Activated CD8-positive, alpha-beta memory T cell treated with anti-CD3 and anti-CD28 coated beads, Interleukin-2, amount 10 ng/mL, durations not matched to agents 7 days and 5 days (primary cell): ENCODE measurements at regions not wholly inside any gene's neighbourhood (a gene's known extent, or its start where the extent isn't known, plus 50 kb on each side); places are given as distances from the start of the nearest gene placed in this dataset.

ENCODE experiments used
- ATAC-seq: fragments of 150-1000 bp; cut with Tn5 transposase; one replicate; pipeline ENCODE4 v1.10.0; 2021; ENCODE audit warnings: moderate library complexity
- CTCF ChIA-PET: fragments of 350-600 bp; sonication (Branson Sonifier 250); formaldehyde crosslinking; loops from one replicate; lab custom pipeline; 2021; ENCODE audit warnings: antibody characterized with exemption; lab: Charles Lee
- DNase-seq: peaks from one replicate; pipeline ENCODE4 v3.0.0-alpha.2; 2020
- H3K27ac Mint-ChIP-seq: one replicate; pipeline ENCODE4 v1.8.0; 2021; ENCODE audit warnings: mild to moderate bottlenecking, mixed read lengths
- H3K27me3 Mint-ChIP-seq: one replicate; pipeline ENCODE4 v1.8.0; 2021; ENCODE audit warnings: mixed read lengths
- H3K36me3 Mint-ChIP-seq: one replicate; pipeline ENCODE4 v1.8.0; 2021; ENCODE audit warnings: mild to moderate bottlenecking, mixed read lengths
- H3K4me1 Mint-ChIP-seq: one replicate; pipeline ENCODE4 v1.8.0; 2021; ENCODE audit warnings: mixed read lengths
- H3K4me3 Mint-ChIP-seq: one replicate; pipeline ENCODE4 v1.8.0; 2021; ENCODE audit warnings: mild to moderate bottlenecking, moderate library complexity, mixed read lengths
- H3K9me3 Mint-ChIP-seq: one replicate; pipeline ENCODE4 v1.8.0; 2022; ENCODE audit warnings: low read depth, mixed read lengths

DNA sequence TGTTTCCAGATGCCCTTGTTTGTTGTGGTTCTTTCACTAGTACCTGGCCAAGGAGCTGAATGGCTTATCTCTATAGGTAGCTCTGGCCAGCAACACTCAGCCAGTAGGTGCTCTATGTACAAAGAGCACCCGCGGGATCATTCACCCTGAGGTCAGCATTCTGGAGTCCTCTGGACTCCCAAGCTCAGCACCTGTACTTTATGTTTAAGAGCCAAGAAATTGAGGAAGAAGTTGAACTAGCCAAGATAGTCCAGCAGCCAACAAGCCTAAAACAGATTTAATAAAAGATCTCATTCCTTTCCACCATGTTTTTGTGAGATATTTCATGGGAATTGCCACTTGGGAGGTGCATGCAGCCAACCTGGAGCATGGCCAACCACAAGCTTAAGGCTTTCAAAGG lies 242.6 kb upstream of the PAPPA start:
- Mint-ChIP-seq H3K9me3 (no peaks in the 10 kb centered on the region), H3K27ac (no peak overlapping the region), H3K4me3 (no peak overlapping the region), H3K36me3 (no peaks in the 10 kb centered on the region), H3K4me1 (no peaks in the 10 kb centered on the region), H3K27me3 (no peaks in the 10 kb centered on the region)
- CTCF ChIA-PET = no interaction called here
- no peak for ATAC-seq
- DNase-seq = no peak

DNA sequence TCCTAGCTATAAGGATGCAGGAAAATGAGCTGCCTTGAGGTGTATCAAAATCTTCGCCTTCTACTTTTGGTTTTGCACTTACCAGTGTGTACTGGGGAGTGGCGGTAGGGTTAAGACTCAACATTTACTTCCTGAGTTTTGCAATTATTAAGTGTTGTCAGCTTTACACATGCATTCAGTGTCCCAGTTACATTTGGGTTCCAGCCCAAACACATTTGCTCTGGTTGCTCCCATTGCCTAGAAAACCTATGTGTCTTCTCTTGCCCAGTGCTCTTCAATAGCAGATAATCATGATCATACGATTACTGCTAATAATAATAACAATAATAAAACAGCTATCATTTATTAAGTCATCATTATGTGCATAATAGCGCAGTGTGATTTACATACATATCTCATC lies 241.5 kb upstream of the PAPPA start:
- no peaks in the 10 kb centered on the region for H3K36me3 Mint-ChIP-seq
- ATAC-seq = no peak
- no peak for DNase-seq
- no peak overlapping the region for H3K4me3 Mint-ChIP-seq
- no peaks in the 10 kb centered on the region for H3K27me3 Mint-ChIP-seq
- H3K9me3 Mint-ChIP-seq = no peaks in the 10 kb centered on the region
- H3K27ac Mint-ChIP-seq = no peak overlapping the region
- no peaks in the 10 kb centered on the region for H3K4me1 Mint-ChIP-seq
- CTCF ChIA-PET = no interaction called here

DNA sequence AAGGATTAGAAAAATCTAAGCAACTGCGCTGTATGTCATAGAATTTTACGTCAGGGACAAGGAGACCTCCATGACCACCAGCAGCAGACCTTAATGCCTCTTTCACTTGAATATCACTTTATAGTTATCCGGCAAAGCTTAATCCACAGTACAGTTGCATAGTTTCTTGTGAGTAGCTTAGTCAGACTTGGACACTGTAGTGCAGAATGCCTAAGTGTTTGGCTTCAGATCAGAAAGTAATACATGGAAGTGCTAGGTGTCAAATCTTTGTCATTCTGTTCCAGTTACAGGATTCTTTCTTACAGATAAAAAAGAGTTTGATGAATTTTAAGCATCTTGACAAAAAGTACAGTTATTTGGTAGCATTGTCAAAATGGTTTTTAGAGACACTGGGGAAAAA lies 239.9 kb upstream of the PAPPA start:
- DNase-seq (no peak), ATAC-seq (no peak)
- no peak overlapping the region for H3K27ac Mint-ChIP-seq
- H3K36me3 Mint-ChIP-seq = no peaks in the 10 kb centered on the region
- no peaks in the 10 kb centered on the region for H3K27me3 Mint-ChIP-seq
- H3K4me3 Mint-ChIP-seq = no peak overlapping the region
- CTCF ChIA-PET = no interaction called here
- no peaks in the 10 kb centered on the region for H3K4me1 Mint-ChIP-seq
- no peaks in the 10 kb centered on the region for H3K9me3 Mint-ChIP-seq

DNA sequence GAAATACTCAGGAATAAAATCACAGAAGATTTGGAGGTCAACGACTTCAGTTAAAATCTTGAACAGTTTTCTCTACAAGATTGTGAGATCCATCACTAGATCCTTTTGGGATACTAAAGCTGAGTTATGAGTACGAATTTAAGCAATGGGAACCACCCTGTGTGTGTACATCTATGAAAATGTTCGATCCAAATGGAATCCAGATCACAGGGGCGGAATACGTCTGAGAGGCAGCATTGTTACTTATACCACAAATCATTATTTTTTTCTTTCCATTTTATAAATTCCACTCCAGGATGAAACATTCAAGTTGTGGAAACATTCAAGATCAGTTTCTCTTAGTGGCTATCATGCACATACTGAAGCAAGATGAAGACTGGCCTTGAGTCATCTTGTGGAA lies 239.3 kb upstream of the PAPPA start:
- no peak overlapping the region for H3K27ac Mint-ChIP-seq
- ATAC-seq (no peak), DNase-seq (no peak)
- CTCF ChIA-PET = no interaction called here
- no peaks in the 10 kb centered on the region for H3K27me3 Mint-ChIP-seq
- no peaks in the 10 kb centered on the region for H3K4me1 Mint-ChIP-seq
- H3K4me3 Mint-ChIP-seq = no peak overlapping the region
- H3K36me3 Mint-ChIP-seq = no peaks in the 10 kb centered on the region
- no peaks in the 10 kb centered on the region for H3K9me3 Mint-ChIP-seq

DNA sequence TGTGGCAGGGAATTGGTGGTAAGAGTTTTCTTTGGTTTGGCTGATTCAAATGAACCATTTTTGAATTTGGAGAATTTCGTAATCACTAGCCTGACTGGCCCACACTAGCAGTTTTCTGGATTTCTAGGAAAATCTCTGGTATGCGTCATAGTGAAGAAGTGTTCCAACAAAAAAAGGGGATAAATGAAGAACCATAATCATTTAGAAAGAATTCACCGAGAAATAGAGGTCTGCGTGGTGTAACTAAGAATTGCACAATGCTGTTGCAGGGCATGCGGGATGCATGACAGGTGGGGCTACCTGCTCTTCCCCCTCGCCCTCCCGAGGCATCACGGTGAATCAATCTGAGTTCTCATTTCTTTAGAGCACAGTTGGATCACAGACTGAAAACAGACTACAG lies 232.3 kb upstream of the PAPPA start:
- Mint-ChIP-seq H3K4me1 (no peaks in the 10 kb centered on the region), H3K4me3 (no peak overlapping the region), H3K27ac (no peak overlapping the region), H3K27me3 (no peaks in the 10 kb centered on the region), H3K36me3 (no peaks in the 10 kb centered on the region), H3K9me3 (peaks cover 5% of the 10 kb centered on the region)
- DNase-seq (no peak), ATAC-seq (no peak)
- CTCF ChIA-PET = no interaction called here

DNA sequence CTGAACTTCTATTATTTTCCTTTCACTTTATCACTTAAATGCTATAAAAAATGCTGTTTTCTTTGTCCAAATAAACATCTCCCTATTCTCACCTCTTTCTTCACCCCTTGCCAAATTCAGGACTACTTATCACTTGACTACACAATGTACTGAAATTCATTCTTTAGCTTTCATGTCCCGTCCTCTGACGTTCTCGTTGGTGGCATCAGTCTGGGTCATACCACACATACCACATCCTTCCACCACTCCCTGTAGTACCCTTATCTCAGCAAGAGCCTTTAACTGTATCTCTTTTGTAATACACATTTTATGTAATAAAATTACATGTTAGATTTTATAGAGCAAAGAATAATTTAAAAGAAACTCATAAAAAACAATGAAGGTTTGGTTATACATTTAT lies 231.1 kb upstream of the PAPPA start:
- CTCF ChIA-PET = no interaction called here
- DNase-seq (no peak), ATAC-seq (no peak)
- H3K9me3 Mint-ChIP-seq = peaks cover 5% of the 10 kb centered on the region
- no peaks in the 10 kb centered on the region for H3K27me3 Mint-ChIP-seq
- no peak overlapping the region for H3K4me3 Mint-ChIP-seq
- H3K4me1 Mint-ChIP-seq = no peaks in the 10 kb centered on the region
- no peak overlapping the region for H3K27ac Mint-ChIP-seq
- H3K36me3 Mint-ChIP-seq = no peaks in the 10 kb centered on the region

DNA sequence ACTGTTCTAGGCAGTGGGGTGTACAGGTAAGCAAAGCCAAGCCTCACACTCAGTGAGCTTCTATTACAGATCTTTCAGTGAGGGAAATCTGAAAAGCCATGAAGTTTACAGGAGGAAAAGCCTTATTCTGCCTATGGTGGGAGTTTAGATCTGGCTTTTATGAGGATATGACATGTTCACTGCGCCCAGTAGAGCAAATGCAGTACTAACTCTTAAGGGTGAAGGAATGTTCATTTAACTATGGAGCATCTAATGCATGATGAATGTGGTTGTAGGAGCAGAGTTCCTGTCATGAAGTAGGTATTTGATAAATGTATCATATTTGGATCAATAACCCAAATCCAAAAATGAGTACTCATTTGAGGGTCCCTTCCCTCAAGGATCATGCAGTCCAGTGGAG lies 230.2 kb upstream of the PAPPA start:
- no peaks in the 10 kb centered on the region for H3K36me3 Mint-ChIP-seq
- H3K9me3 Mint-ChIP-seq = peaks cover 5% of the 10 kb centered on the region
- CTCF ChIA-PET = no interaction called here
- DNase-seq (no peak), ATAC-seq (no peak)
- no peak overlapping the region for H3K27ac Mint-ChIP-seq
- no peaks in the 10 kb centered on the region for H3K27me3 Mint-ChIP-seq
- no peaks in the 10 kb centered on the region for H3K4me1 Mint-ChIP-seq
- H3K4me3 Mint-ChIP-seq = no peak overlapping the region

DNA sequence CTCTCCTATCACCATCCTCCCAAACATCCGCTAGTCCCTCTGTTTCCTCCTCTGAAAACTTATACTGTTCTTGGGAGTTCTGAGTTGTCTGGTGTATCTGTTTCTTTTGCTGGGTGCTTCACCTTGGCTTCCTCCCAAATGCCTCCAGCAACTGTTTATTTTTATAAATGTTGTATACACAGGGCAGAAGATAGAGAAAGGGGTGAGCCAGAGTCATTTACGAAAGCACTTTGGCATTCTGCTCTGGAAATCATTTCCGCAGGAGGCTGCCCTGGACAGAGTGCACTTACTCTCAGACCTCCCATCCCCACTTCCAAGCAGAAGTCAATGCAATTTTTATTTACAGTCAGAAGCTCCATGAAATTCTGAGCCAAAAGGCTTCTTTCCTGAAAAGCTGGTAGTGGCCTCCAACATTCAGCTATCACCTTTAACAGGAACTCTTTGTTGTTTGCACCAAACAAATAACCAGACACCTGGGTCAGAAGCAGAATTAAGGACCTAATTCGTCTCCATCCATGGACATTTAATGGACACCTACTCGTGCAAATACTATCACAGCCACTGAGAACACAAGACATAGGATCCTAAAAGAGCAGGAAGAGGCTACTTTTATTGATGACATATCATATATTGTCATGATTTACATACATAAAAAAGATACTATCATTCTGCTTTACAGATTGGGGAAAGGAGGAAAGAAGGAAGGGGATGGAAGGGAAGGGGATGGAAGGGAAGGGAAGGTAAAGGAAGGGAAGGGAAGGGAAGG lies 229.5 kb upstream of the PAPPA start:
- CTCF ChIA-PET = no interaction called here
- DNase-seq (no peak), ATAC-seq (no peak)
- Mint-ChIP-seq H3K4me3 (no peak overlapping the region), H3K27ac (no peak overlapping the region), H3K9me3 (peaks cover 5% of the 10 kb centered on the region), H3K4me1 (no peaks in the 10 kb centered on the region), H3K27me3 (no peaks in the 10 kb centered on the region), H3K36me3 (no peaks in the 10 kb centered on the region)

DNA sequence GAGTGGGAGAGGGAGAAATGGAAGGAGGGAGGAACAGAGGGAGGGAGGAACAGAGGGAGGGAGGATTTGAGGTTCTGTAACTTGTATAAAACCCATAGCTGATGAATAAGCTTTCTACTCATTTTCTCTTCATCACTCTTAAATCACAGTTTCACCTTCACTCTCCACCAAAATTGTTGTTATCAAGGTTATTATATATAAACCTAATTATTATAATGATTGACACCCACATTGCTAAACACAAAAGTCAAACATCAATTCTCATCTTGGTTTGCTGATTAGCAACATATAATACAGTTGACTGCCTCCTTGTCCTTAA lies 229.0 kb upstream of the PAPPA start:
- H3K27me3 Mint-ChIP-seq = no peaks in the 10 kb centered on the region
- no peaks in the 10 kb centered on the region for H3K36me3 Mint-ChIP-seq
- no peak for ATAC-seq
- CTCF ChIA-PET = no interaction called here
- H3K9me3 Mint-ChIP-seq = peaks cover 5% of the 10 kb centered on the region
- no peaks in the 10 kb centered on the region for H3K4me1 Mint-ChIP-seq
- no peak overlapping the region for H3K4me3 Mint-ChIP-seq
- no peak for DNase-seq
- H3K27ac Mint-ChIP-seq = no peak overlapping the region

DNA sequence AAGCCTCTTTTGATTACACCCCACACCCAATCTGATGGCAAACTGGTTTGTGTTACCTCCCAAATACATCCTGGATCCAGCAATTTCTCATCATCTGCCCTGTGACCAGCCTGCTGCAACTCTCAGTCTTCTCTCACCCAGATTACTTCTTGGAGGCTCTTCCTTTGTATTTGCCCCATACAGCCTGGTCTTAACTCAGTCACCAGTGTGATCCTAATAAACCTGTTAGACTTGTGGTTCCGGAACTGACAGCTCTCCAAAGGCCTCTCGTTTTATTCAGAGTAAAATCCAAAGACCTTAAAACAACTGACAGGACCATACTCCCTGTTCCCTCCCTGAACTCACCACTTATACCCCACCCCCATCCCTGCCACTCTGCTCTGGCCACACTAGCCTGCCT lies 228.2 kb upstream of the PAPPA start:
- no peaks in the 10 kb centered on the region for H3K4me1 Mint-ChIP-seq
- peaks cover 5% of the 10 kb centered on the region for H3K9me3 Mint-ChIP-seq
- DNase-seq (no peak), ATAC-seq (no peak)
- H3K27ac Mint-ChIP-seq = no peak overlapping the region
- CTCF ChIA-PET = no interaction called here
- H3K36me3 Mint-ChIP-seq = no peaks in the 10 kb centered on the region
- H3K4me3 Mint-ChIP-seq = no peak overlapping the region
- no peaks in the 10 kb centered on the region for H3K27me3 Mint-ChIP-seq

DNA sequence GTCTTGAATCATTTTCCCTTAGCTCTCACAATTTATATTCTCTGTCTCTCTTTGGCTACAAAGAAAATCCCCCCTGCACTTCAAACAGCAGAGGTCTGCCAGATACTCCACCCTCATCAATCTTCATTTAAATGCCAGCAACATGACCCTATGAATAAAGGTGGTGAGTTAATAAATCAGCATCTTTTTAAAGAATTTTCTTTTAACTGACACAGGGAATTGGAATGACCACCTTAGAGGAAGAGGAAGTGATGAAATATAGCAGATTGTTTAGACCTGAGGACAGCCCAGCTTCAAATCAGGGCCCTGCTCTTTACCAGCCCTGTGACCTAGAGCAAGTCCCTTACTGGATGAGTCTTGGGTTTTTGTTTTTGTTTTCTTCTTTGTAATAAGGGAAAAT lies 223.1 kb upstream of the PAPPA start:
- CTCF ChIA-PET = no interaction called here
- Mint-ChIP-seq H3K9me3 (peaks cover 3% of the 10 kb centered on the region), H3K4me3 (no peak overlapping the region), H3K4me1 (no peaks in the 10 kb centered on the region), H3K27me3 (no peaks in the 10 kb centered on the region), H3K36me3 (no peaks in the 10 kb centered on the region), H3K27ac (no peak overlapping the region)
- DNase-seq = no peak
- no peak for ATAC-seq

DNA sequence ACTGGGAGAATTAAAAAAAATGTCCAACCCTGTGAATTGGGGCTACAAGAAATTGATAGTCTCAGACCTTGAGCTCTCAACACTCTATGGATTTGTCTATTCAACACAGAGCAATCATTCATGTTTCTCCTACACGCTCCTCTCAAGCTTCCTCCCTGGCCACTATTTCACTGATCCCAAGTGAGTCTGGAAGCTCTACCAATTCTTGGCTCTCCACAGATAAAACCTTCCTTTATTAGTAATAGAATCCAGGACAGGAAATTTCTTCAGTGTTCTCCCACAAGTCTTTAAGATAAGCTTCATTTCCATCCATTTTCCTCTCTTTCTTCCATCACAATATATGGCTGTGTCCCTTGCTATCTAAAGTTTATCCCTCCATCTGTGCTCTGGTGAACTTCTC lies 215.1 kb upstream of the PAPPA start:
- Mint-ChIP-seq H3K36me3 (no peaks in the 10 kb centered on the region), H3K4me3 (no peak overlapping the region), H3K27me3 (no peaks in the 10 kb centered on the region), H3K9me3 (no peaks in the 10 kb centered on the region), H3K27ac (no peak overlapping the region), H3K4me1 (no peaks in the 10 kb centered on the region)
- CTCF ChIA-PET = no interaction called here
- DNase-seq (no peak), ATAC-seq (no peak)

DNA sequence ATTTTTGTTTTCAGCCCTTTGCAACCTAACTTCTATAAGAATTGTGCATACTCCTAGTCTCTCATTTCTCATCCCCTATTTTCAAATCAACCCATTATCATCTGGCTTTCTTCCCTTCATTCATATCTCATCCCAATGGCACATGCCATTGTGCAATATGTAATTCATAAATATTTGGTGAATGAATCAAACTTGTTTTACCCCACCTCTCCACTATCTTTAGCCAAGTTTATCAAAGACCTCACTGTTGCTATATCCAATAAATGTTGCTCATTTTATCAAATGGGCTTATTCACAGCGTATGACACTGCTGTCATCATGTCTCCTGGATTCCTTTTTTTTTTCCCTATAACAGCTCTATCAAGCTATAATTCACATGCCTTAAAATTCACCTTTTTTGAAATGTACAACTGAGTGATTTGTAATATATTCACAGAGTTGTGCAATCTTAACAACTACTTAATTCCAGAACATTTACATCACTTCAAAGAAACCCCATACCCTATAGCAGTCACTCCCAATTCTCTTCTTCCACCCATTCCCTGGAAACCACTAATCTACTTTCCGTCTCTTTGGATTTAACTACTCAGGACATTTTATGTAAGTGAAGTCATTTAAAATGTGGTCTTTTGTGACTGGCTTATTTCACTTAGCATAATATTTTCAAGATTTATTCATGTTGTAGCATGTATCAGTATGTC lies 214.4 kb upstream of the PAPPA start:
- Mint-ChIP-seq H3K27me3 (no peaks in the 10 kb centered on the region), H3K27ac (no peak overlapping the region), H3K4me1 (no peaks in the 10 kb centered on the region), H3K4me3 (no peak overlapping the region), H3K36me3 (no peaks in the 10 kb centered on the region), H3K9me3 (no peaks in the 10 kb centered on the region)
- no peak for DNase-seq
- CTCF ChIA-PET = no interaction called here
- ATAC-seq = no peak

DNA sequence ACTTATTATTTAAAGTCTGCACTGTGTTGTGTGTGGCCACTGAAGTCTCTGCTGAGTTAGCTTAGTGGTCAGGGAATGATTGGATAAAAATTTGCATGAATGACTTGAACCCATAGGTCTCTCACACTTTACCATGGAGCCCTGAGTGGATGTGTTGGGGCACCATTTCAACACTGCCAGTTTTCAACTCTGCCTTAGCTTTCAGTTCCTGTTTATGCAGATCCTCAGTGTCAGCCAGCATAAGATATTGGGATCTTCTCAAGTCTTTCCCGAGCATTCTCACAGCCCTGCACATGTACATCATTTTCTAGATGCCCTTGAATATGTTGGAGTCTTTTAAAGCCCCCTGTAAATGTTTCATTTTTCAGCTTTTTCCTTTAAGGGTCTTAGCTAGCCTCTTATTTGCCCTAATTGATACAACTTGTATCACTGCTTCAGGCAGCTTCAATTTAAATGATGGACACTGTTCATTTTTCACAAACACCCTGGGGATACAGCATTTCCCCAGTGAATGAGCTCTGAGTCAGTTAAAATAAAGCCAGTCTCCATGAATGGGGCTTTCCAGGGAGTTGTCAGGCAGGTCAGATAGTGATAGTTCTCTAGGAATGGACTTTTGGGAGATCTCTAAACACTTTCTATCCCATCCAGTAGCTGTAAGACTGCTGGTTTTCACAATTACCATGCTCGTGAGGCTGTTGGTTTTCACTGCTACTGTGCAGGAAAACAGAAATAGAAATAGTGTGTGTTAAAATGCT lies 211.9 kb upstream of the PAPPA start:
- Mint-ChIP-seq H3K4me1 (no peaks in the 10 kb centered on the region), H3K27me3 (no peaks in the 10 kb centered on the region), H3K9me3 (no peaks in the 10 kb centered on the region), H3K27ac (no peak overlapping the region), H3K36me3 (no peaks in the 10 kb centered on the region), H3K4me3 (no peak overlapping the region)
- CTCF ChIA-PET = interaction anchor here (0.7 kb wide), 1 partner anchor 13 kb away, joined by 3 read pairs; no protein-coding TSS in a partner anchor
- ATAC-seq (no peak), DNase-seq (no peak)
